ENCODE measurements at regions not wholly inside any gene's neighbourhood (a gene's known extent, or its start where the extent isn't known, plus 50 kb on each side); places are given as distances from the start of the nearest gene placed in this dataset.

DNA sequence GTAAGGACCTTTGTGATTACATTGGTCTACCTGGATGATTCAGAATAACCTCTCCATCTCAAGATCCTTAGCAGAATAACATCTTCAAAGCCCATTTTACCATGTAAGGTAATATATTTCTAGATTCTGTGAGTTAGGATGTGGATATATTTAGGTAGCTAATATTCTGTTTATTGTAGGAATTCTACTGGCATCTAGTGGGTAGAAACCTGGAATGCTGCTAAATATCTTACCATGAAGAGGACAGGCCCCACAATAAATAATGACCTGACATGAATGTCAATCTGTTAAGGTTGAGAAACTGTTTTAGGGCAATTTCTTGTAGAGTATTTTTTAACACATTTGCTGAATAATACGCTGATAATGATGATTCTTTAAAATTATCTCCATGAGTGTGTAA lies 426.8 kb downstream of the MAN2A1 start:
- Mint-ChIP-seq H3K4me3 (ENCODE audit: unreplicated experiment) (no peak overlapping the region), H3K4me1 (ENCODE audit: low read depth, unreplicated experiment) (no peaks in the 10 kb centered on the region), H3K36me3 (ENCODE audit: insufficient read depth, unreplicated experiment) (no peaks in the 10 kb centered on the region), H3K27ac (ENCODE audit: unreplicated experiment) (no peak overlapping the region), H3K9me3 (ENCODE audit: unreplicated experiment) (peaks cover 18% of the 10 kb centered on the region), H3K27me3 (ENCODE audit: insufficient read depth, unreplicated experiment) (peaks cover 7% of the 10 kb centered on the region)
- H3K27me3 ChIP-seq (replicated peaks; ENCODE audit: control insufficient read depth, insufficient read depth, low read length), result no peaks in the 10 kb centered on the region
- TF ChIP-seq, protein P1, sequence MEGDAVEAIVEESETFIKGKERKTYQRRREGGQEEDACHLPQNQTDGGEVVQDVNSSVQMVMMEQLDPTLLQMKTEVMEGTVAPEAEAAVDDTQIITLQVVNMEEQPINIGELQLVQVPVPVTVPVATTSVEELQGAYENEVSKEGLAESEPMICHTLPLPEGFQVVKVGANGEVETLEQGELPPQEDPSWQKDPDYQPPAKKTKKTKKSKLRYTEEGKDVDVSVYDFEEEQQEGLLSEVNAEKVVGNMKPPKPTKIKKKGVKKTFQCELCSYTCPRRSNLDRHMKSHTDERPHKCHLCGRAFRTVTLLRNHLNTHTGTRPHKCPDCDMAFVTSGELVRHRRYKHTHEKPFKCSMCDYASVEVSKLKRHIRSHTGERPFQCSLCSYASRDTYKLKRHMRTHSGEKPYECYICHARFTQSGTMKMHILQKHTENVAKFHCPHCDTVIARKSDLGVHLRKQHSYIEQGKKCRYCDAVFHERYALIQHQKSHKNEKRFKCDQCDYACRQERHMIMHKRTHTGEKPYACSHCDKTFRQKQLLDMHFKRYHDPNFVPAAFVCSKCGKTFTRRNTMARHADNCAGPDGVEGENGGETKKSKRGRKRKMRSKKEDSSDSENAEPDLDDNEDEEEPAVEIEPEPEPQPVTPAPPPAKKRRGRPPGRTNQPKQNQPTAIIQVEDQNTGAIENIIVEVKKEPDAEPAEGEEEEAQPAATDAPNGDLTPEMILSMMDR (IDR thresholded peaks at IDR 0.05; ENCODE audit: insufficient read depth in 1 of 2, low read depth in 1 of 2, low read length in 1 of 2, severe bottlenecking in 1 of 2, unreplicated experiment in 1 of 2), result no peak
- no peaks in the 10 kb centered on the region for H3K9me3 ChIP-seq
- no peaks in the 10 kb centered on the region for H3K4me1 ChIP-seq
- intact Hi-C loops (cut with micrococcal nuclease; ENCODE audit: unreplicated experiment), result no loop called here
- POLR2A ChIA-PET, result no interaction called here
- BruUV-seq (replicated peaks), result no TSS peak
- CTCF ChIA-PET, result no interaction called here
- H3K36me3 ChIP-seq (ENCODE audit: control insufficient read depth, insufficient read depth, low read length), result no peaks in the 10 kb centered on the region
- no peak overlapping the region for H3K4me3 ChIP-seq (ENCODE audit: low read depth, low read length)
- no peak for DNase-seq

- Mint-ChIP-seq H3K36me3 (ENCODE audit: insufficient read depth, unreplicated experiment) (no peaks in the 10 kb centered on the region), H3K27me3 (ENCODE audit: insufficient read depth, unreplicated experiment) (no peaks in the 10 kb centered on the region), H3K4me3 (ENCODE audit: unreplicated experiment) (no peak overlapping the region), H3K4me1 (ENCODE audit: low read depth, unreplicated experiment) (no peaks in the 10 kb centered on the region), H3K27ac (ENCODE audit: unreplicated experiment) (no peak overlapping the region), H3K9me3 (ENCODE audit: unreplicated experiment) (peaks cover 40% of the 10 kb centered on the region)
- no peaks in the 10 kb centered on the region for H3K36me3 ChIP-seq (ENCODE audit: control insufficient read depth, insufficient read depth, low read length)
- DNase-seq, result no peak
- intact Hi-C loops (cut with micrococcal nuclease; ENCODE audit: unreplicated experiment), result no loop called here
- CTCF ChIA-PET, result no interaction called here
- no peak overlapping the region for H3K4me3 ChIP-seq (ENCODE audit: low read depth, low read length)
- BruUV-seq (replicated peaks), result no TSS peak
- H3K4me1 ChIP-seq, result no peaks in the 10 kb centered on the region
- POLR2A ChIA-PET, result no interaction called here
- H3K27me3 ChIP-seq (replicated peaks; ENCODE audit: control insufficient read depth, insufficient read depth, low read length), result no peaks in the 10 kb centered on the region
- TF ChIP-seq, protein P1 (IDR thresholded peaks at IDR 0.05; ENCODE audit: insufficient read depth in 1 of 2, low read depth in 1 of 2, low read length in 1 of 2, severe bottlenecking in 1 of 2, unreplicated experiment in 1 of 2), result no peak
- no peaks in the 10 kb centered on the region for H3K9me3 ChIP-seq
Measured at GRCh38 chr5:110134963-110135935, 445.5 kb downstream of the MAN2A1 start.

- no peaks in the 10 kb centered on the region for H3K36me3 ChIP-seq (ENCODE audit: control insufficient read depth, insufficient read depth, low read length)
- H3K4me3 Mint-ChIP-seq (ENCODE audit: unreplicated experiment), result no peak overlapping the region
- peaks cover 11% of the 10 kb centered on the region for H3K27me3 Mint-ChIP-seq (ENCODE audit: insufficient read depth, unreplicated experiment)
- H3K4me3 ChIP-seq (ENCODE audit: low read depth, low read length), result no peak overlapping the region
- H3K27me3 ChIP-seq (replicated peaks; ENCODE audit: control insufficient read depth, insufficient read depth, low read length), result no peaks in the 10 kb centered on the region
- intact Hi-C loops (cut with micrococcal nuclease; ENCODE audit: unreplicated experiment), result no loop called here
- H3K9me3 ChIP-seq, result no peaks in the 10 kb centered on the region
- BruUV-seq (replicated peaks), result no TSS peak
- no peaks in the 10 kb centered on the region for H3K4me1 ChIP-seq
- ChIA-PET CTCF (no interaction called here), POLR2A (no interaction called here)
- H3K4me1 Mint-ChIP-seq (ENCODE audit: low read depth, unreplicated experiment), result no peaks in the 10 kb centered on the region
- no peaks in the 10 kb centered on the region for H3K36me3 Mint-ChIP-seq (ENCODE audit: insufficient read depth, unreplicated experiment)
- DNase-seq, result no peak
- no peak overlapping the region for H3K27ac Mint-ChIP-seq (ENCODE audit: unreplicated experiment)
- no peaks in the 10 kb centered on the region for H3K9me3 Mint-ChIP-seq (ENCODE audit: unreplicated experiment)
- TF ChIP-seq, protein P1 (IDR thresholded peaks at IDR 0.05; ENCODE audit: insufficient read depth in 1 of 2, low read depth in 1 of 2, low read length in 1 of 2, severe bottlenecking in 1 of 2, unreplicated experiment in 1 of 2), result no peak
Measured at GRCh38 chr5:110150199-110150598, 460.5 kb downstream of the MAN2A1 start.
